C4-2B (cell line): ENCODE measurements at regions not wholly inside any gene's neighbourhood (a gene's known extent, or its start where the extent isn't known, plus 50 kb on each side); places are given as distances from the start of the nearest gene placed in this dataset.

Source experiments
- H3K27ac ChIP-seq: fragments of 450-650 bp; 2 replicates; pipeline ENCODE4 v1.5.1; 2017
- ZFX ChIP-seq: fragments of 450-650 bp; IDR thresholded peaks from 2 replicates; pipeline ENCODE4 v1.6.1; 2017
- TF ChIP-seq, protein P1 (sequence below): fragments of 450-650 bp; conservative IDR thresholded peaks from 2 replicates; pipeline ENCODE4 v1.5.1; 2017; ENCODE audit warnings: mild to moderate bottlenecking

GRCh38 chr4:188282471-188283232, 143.4 kb downstream of the TRIML1 start:
- no peak overlapping the region for H3K27ac ChIP-seq
- TF ChIP-seq, protein P1, sequence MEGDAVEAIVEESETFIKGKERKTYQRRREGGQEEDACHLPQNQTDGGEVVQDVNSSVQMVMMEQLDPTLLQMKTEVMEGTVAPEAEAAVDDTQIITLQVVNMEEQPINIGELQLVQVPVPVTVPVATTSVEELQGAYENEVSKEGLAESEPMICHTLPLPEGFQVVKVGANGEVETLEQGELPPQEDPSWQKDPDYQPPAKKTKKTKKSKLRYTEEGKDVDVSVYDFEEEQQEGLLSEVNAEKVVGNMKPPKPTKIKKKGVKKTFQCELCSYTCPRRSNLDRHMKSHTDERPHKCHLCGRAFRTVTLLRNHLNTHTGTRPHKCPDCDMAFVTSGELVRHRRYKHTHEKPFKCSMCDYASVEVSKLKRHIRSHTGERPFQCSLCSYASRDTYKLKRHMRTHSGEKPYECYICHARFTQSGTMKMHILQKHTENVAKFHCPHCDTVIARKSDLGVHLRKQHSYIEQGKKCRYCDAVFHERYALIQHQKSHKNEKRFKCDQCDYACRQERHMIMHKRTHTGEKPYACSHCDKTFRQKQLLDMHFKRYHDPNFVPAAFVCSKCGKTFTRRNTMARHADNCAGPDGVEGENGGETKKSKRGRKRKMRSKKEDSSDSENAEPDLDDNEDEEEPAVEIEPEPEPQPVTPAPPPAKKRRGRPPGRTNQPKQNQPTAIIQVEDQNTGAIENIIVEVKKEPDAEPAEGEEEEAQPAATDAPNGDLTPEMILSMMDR: no peak
- no peak for TF ChIP-seq ZFX

DNA sequence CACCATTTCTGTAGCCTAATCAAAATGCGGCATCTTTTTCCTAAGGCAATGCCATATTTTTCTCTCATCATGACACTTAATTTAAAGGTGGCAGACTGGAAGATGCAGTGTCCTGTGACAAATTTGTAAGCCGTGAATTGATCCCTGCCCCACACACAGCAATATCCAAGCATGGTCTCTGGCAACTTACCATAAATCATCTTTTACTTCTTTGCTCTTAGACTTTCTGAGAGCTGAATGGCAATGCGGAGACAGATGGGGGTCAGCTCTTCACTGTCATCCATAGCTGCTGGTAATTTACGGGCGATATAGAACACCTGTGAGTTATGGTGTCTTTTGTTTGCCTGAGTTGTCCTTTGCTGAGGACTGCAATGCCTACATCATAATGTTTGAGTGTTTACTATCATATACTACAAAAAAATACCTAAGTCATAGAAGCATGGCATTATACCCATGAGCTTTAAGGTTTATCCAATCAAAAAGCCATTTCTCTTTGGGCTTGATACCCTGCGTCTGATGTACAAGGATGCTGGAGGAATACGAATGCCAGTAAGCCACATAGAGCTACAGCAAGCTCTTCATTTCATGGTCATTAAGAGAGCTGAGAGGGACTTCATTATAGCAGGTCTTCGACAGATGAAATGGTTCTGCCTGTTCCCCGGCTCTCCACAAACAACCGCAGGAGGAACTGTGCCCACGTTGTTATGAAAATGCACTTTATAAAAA, 148.1 kb downstream of the TRIML1 start:
- H3K27ac ChIP-seq: no peak overlapping the region
- no peak for TF ChIP-seq ZFX
- TF ChIP-seq, protein P1: no peak

DNA sequence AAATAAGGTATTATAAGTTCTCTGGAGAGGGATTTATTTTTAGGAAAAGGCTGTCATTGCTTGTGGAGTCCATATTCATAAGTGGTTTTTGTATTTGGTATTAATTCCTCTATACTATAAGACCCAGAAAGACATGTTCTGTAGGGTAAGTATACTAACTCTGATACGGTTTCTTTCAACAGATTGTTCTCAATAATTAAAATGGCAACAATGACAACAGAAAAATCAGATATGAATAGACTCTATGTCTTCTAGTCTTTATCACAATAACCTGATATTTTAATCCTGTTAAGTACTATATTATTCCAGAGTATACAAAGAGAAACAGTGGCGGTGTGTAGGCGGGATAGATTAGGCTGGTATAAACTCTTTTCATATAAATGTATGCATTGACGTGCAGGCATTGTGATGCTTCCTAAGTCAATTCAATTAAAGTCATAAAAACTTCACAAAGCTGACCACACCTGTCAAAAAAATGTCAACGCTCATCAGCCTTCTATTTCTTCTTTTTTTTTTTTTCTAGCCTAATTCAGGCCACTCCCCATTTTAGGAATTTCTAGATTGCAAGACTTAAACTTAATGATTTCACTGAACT, 150.4 kb downstream of the TRIML1 start:
- no peak for TF ChIP-seq ZFX
- TF ChIP-seq, protein P1: no peak
- H3K27ac ChIP-seq: no peak overlapping the region

DNA sequence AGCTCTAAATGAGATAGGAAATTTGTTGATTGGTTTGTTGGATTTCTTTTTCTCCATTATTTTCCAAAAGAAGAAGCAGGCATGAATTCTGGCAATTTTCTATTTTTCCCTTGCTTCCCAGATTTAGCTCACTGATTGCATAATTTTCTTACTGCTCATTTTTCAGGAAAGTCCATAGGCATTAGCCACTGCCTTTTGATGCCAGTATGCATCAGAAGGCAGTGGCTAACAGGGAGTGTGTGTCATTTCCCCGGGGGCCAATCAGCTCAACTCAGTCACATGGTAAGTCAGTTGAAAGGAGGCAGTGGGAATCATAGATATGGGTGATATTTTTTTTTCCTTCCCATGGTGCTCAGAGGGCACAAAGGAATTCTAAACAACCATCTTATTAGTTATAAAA, 156.7 kb downstream of the TRIML1 start:
- TF ChIP-seq, protein P1: no peak
- TF ChIP-seq ZFX: no peak
- H3K27ac ChIP-seq: no peak overlapping the region

GRCh38 chr4:188296331-188296730, 157.1 kb downstream of the TRIML1 start:
- no peak for TF ChIP-seq ZFX
- TF ChIP-seq, protein P1: no peak
- H3K27ac ChIP-seq: no peak overlapping the region

DNA sequence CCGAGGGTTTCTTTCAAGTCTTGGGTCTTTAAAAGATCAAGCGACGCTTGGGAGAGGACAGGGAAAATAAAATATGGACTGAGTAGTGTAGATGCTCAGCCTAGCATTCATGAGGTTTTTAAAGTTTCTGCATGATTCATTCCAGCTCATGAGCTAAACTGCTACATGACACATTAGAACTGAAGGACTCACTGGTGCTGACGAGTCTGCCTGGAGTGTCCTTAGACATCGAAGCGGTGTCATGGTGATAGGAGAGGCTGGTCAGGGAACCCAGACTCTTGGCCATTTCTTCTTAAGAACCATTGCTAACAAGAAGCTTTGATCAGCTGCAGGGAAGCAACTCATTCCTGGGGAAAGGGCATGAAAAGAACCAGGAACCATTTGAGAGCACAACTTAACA, 158.6 kb downstream of the TRIML1 start:
- TF ChIP-seq, protein P1: no peak
- no peak for TF ChIP-seq ZFX

GRCh38 chr4:188299161-188299560, 159.9 kb downstream of the TRIML1 start:
- no peak overlapping the region for H3K27ac ChIP-seq
- no peak for TF ChIP-seq ZFX
- TF ChIP-seq, protein P1: no peak

More for the DNA sequence above, 158.6 kb downstream of the TRIML1 start:
- no peak overlapping the region for H3K27ac ChIP-seq
